ENCODE measurements at regions not wholly inside any gene's neighbourhood (a gene's known extent, or its start where the extent isn't known, plus 50 kb on each side); places are given as distances from the start of the nearest gene placed in this dataset.

GRCh38 chr18:38602341-38602740 lies 1036.7 kb upstream of the CELF4 start:
- no peak for DNase-seq
- H3K9ac ChIP-seq (ENCODE audit: low read length), result no peak overlapping the region
- H3K9me2 ChIP-seq (replicated peaks; ENCODE audit: insufficient read depth, low read length), result no peaks in the 10 kb centered on the region
- H3K4me3 ChIP-seq (ENCODE audit: low read length), result no peak overlapping the region
- peaks cover 21% of the 10 kb centered on the region for H3K9me3 ChIP-seq (ENCODE audit: low read length)
- no peaks in the 10 kb centered on the region for H3K36me3 ChIP-seq (ENCODE audit: insufficient read depth, low read length)
- H3K27ac ChIP-seq (ENCODE audit: low read length), result no peak overlapping the region
- no peak overlapping the region for H3K4me2 ChIP-seq (ENCODE audit: low read depth, low read length, poor library complexity, severe bottlenecking)
- no peaks in the 10 kb centered on the region for H3K79me2 ChIP-seq (ENCODE audit: low read length)
- no peaks in the 10 kb centered on the region for H3K27me3 ChIP-seq (ENCODE audit: low read length)
- no peaks in the 10 kb centered on the region for H3K4me1 ChIP-seq (ENCODE audit: low read length)
- no peak overlapping the region for H2AFZ ChIP-seq (ENCODE audit: low read length)
- no peaks in the 10 kb centered on the region for H4K20me1 ChIP-seq (ENCODE audit: insufficient read depth, low read depth, low read length)

- no peaks in the 10 kb centered on the region for H4K20me1 ChIP-seq (ENCODE audit: insufficient read depth, low read depth, low read length)
- no peak overlapping the region for H3K27ac ChIP-seq (ENCODE audit: low read length)
- H3K9ac ChIP-seq (ENCODE audit: low read length), result no peak overlapping the region
- no peaks in the 10 kb centered on the region for H3K36me3 ChIP-seq (ENCODE audit: insufficient read depth, low read length)
- DNase-seq, result no peak
- peaks cover 33% of the 10 kb centered on the region for H3K9me3 ChIP-seq (ENCODE audit: low read length)
- no peak overlapping the region for H3K4me3 ChIP-seq (ENCODE audit: low read length)
- no peaks in the 10 kb centered on the region for H3K4me1 ChIP-seq (ENCODE audit: low read length)
- no peak overlapping the region for H3K4me2 ChIP-seq (ENCODE audit: low read depth, low read length, poor library complexity, severe bottlenecking)
- no peaks in the 10 kb centered on the region for H3K27me3 ChIP-seq (ENCODE audit: low read length)
- H3K9me2 ChIP-seq (replicated peaks; ENCODE audit: insufficient read depth, low read length), result no peaks in the 10 kb centered on the region
- H3K79me2 ChIP-seq (ENCODE audit: low read length), result no peaks in the 10 kb centered on the region
- H2AFZ ChIP-seq (ENCODE audit: low read length), result 0 out of 2 replicates have a peak overlapping the region, but pooled peaks have one; percentile 8
These were observed 1022.0 kb upstream of the CELF4 start for GRCh38 chr18:38587571-38587970.

GRCh38 chr18:38586327-38586726 lies 1020.7 kb upstream of the CELF4 start:
- Histone ChIP-seq H3K27ac (ENCODE audit: low read length) (no peak overlapping the region), H3K4me3 (ENCODE audit: low read length) (no peak overlapping the region), H3K27me3 (ENCODE audit: low read length) (no peaks in the 10 kb centered on the region), H3K36me3 (ENCODE audit: insufficient read depth, low read length) (no peaks in the 10 kb centered on the region), H4K20me1 (ENCODE audit: insufficient read depth, low read depth, low read length) (no peaks in the 10 kb centered on the region), H3K4me2 (ENCODE audit: low read depth, low read length, poor library complexity, severe bottlenecking) (no peak overlapping the region), H3K9me2 (replicated peaks; ENCODE audit: insufficient read depth, low read length) (no peaks in the 10 kb centered on the region), H3K9ac (ENCODE audit: low read length) (no peak overlapping the region), H2AFZ (ENCODE audit: low read length) (no peak overlapping the region), H3K9me3 (ENCODE audit: low read length) (peaks cover 38% of the 10 kb centered on the region), H3K79me2 (ENCODE audit: low read length) (no peaks in the 10 kb centered on the region), H3K4me1 (ENCODE audit: low read length) (no peaks in the 10 kb centered on the region)
- no peak for DNase-seq

GRCh38 chr18:38579764-38580163 lies 1014.2 kb upstream of the CELF4 start:
- H3K9ac ChIP-seq (ENCODE audit: low read length), result no peak overlapping the region
- H3K9me2 ChIP-seq (replicated peaks; ENCODE audit: insufficient read depth, low read length), result no peaks in the 10 kb centered on the region
- no peaks in the 10 kb centered on the region for H4K20me1 ChIP-seq (ENCODE audit: insufficient read depth, low read depth, low read length)
- H2AFZ ChIP-seq (ENCODE audit: low read length), result no peak overlapping the region
- H3K4me3 ChIP-seq (ENCODE audit: low read length), result no peak overlapping the region
- H3K79me2 ChIP-seq (ENCODE audit: low read length), result no peaks in the 10 kb centered on the region
- H3K4me2 ChIP-seq (ENCODE audit: low read depth, low read length, poor library complexity, severe bottlenecking), result no peak overlapping the region
- DNase-seq, result no peak
- H3K27ac ChIP-seq (ENCODE audit: low read length), result no peak overlapping the region
- no peaks in the 10 kb centered on the region for H3K4me1 ChIP-seq (ENCODE audit: low read length)
- H3K36me3 ChIP-seq (ENCODE audit: insufficient read depth, low read length), result no peaks in the 10 kb centered on the region
- H3K27me3 ChIP-seq (ENCODE audit: low read length), result no peaks in the 10 kb centered on the region
- H3K9me3 ChIP-seq (ENCODE audit: low read length), result peaks cover 32% of the 10 kb centered on the region

GRCh38 chr18:38576916-38577315 lies 1011.3 kb upstream of the CELF4 start:
- no peaks in the 10 kb centered on the region for H3K36me3 ChIP-seq (ENCODE audit: insufficient read depth, low read length)
- no peak overlapping the region for H3K9ac ChIP-seq (ENCODE audit: low read length)
- no peak overlapping the region for H3K27ac ChIP-seq (ENCODE audit: low read length)
- H3K4me3 ChIP-seq (ENCODE audit: low read length), result no peak overlapping the region
- H4K20me1 ChIP-seq (ENCODE audit: insufficient read depth, low read depth, low read length), result no peaks in the 10 kb centered on the region
- peaks cover 26% of the 10 kb centered on the region for H3K9me3 ChIP-seq (ENCODE audit: low read length)
- H3K4me2 ChIP-seq (ENCODE audit: low read depth, low read length, poor library complexity, severe bottlenecking), result no peak overlapping the region
- no peak for DNase-seq
- H3K79me2 ChIP-seq (ENCODE audit: low read length), result no peaks in the 10 kb centered on the region
- H2AFZ ChIP-seq (ENCODE audit: low read length), result no peak overlapping the region
- H3K4me1 ChIP-seq (ENCODE audit: low read length), result no peaks in the 10 kb centered on the region
- H3K9me2 ChIP-seq (replicated peaks; ENCODE audit: insufficient read depth, low read length), result no peaks in the 10 kb centered on the region
- H3K27me3 ChIP-seq (ENCODE audit: low read length), result no peaks in the 10 kb centered on the region

GRCh38 chr18:38576349-38576748 lies 1010.8 kb upstream of the CELF4 start:
- no peak overlapping the region for H3K27ac ChIP-seq (ENCODE audit: low read length)
- DNase-seq, result no peak
- no peaks in the 10 kb centered on the region for H3K36me3 ChIP-seq (ENCODE audit: insufficient read depth, low read length)
- no peak overlapping the region for H3K4me3 ChIP-seq (ENCODE audit: low read length)
- H3K27me3 ChIP-seq (ENCODE audit: low read length), result no peaks in the 10 kb centered on the region
- no peaks in the 10 kb centered on the region for H3K9me2 ChIP-seq (replicated peaks; ENCODE audit: insufficient read depth, low read length)
- H4K20me1 ChIP-seq (ENCODE audit: insufficient read depth, low read depth, low read length), result no peaks in the 10 kb centered on the region
- H3K9me3 ChIP-seq (ENCODE audit: low read length), result peaks cover 23% of the 10 kb centered on the region
- H3K9ac ChIP-seq (ENCODE audit: low read length), result no peak overlapping the region
- no peaks in the 10 kb centered on the region for H3K4me1 ChIP-seq (ENCODE audit: low read length)
- no peak overlapping the region for H3K4me2 ChIP-seq (ENCODE audit: low read depth, low read length, poor library complexity, severe bottlenecking)
- no peaks in the 10 kb centered on the region for H3K79me2 ChIP-seq (ENCODE audit: low read length)
- no peak overlapping the region for H2AFZ ChIP-seq (ENCODE audit: low read length)

GRCh38 chr18:38575648-38576047 lies 1010.0 kb upstream of the CELF4 start:
- H2AFZ ChIP-seq (ENCODE audit: low read length), result no peak overlapping the region
- H3K27ac ChIP-seq (ENCODE audit: low read length), result no peak overlapping the region
- H3K4me1 ChIP-seq (ENCODE audit: low read length), result no peaks in the 10 kb centered on the region
- H3K4me2 ChIP-seq (ENCODE audit: low read depth, low read length, poor library complexity, severe bottlenecking), result no peak overlapping the region
- no peaks in the 10 kb centered on the region for H3K79me2 ChIP-seq (ENCODE audit: low read length)
- no peaks in the 10 kb centered on the region for H4K20me1 ChIP-seq (ENCODE audit: insufficient read depth, low read depth, low read length)
- no peaks in the 10 kb centered on the region for H3K36me3 ChIP-seq (ENCODE audit: insufficient read depth, low read length)
- no peaks in the 10 kb centered on the region for H3K27me3 ChIP-seq (ENCODE audit: low read length)
- no peak overlapping the region for H3K9ac ChIP-seq (ENCODE audit: low read length)
- H3K4me3 ChIP-seq (ENCODE audit: low read length), result no peak overlapping the region
- peaks cover 23% of the 10 kb centered on the region for H3K9me3 ChIP-seq (ENCODE audit: low read length)
- no peaks in the 10 kb centered on the region for H3K9me2 ChIP-seq (replicated peaks; ENCODE audit: insufficient read depth, low read length)
- no peak for DNase-seq

- H3K9me2 ChIP-seq (replicated peaks; ENCODE audit: insufficient read depth, low read length), result no peaks in the 10 kb centered on the region
- H3K9me3 ChIP-seq (ENCODE audit: low read length), result peaks cover 23% of the 10 kb centered on the region
- no peak overlapping the region for H2AFZ ChIP-seq (ENCODE audit: low read length)
- H3K4me1 ChIP-seq (ENCODE audit: low read length), result no peaks in the 10 kb centered on the region
- no peak overlapping the region for H3K27ac ChIP-seq (ENCODE audit: low read length)
- H3K36me3 ChIP-seq (ENCODE audit: insufficient read depth, low read length), result no peaks in the 10 kb centered on the region
- H4K20me1 ChIP-seq (ENCODE audit: insufficient read depth, low read depth, low read length), result no peaks in the 10 kb centered on the region
- H3K9ac ChIP-seq (ENCODE audit: low read length), result no peak overlapping the region
- H3K4me3 ChIP-seq (ENCODE audit: low read length), result no peak overlapping the region
- no peaks in the 10 kb centered on the region for H3K79me2 ChIP-seq (ENCODE audit: low read length)
- DNase-seq, result no peak
- no peak overlapping the region for H3K4me2 ChIP-seq (ENCODE audit: low read depth, low read length, poor library complexity, severe bottlenecking)
- no peaks in the 10 kb centered on the region for H3K27me3 ChIP-seq (ENCODE audit: low read length)
These were observed 1009.4 kb upstream of the CELF4 start for GRCh38 chr18:38575023-38575422.

- Histone ChIP-seq H3K27ac (ENCODE audit: low read length) (no peak overlapping the region), H3K9ac (ENCODE audit: low read length) (no peak overlapping the region), H4K20me1 (ENCODE audit: insufficient read depth, low read depth, low read length) (no peaks in the 10 kb centered on the region), H3K4me3 (ENCODE audit: low read length) (no peak overlapping the region), H3K9me3 (ENCODE audit: low read length) (peaks cover 20% of the 10 kb centered on the region), H3K27me3 (ENCODE audit: low read length) (no peaks in the 10 kb centered on the region), H3K4me1 (ENCODE audit: low read length) (no peaks in the 10 kb centered on the region), H3K79me2 (ENCODE audit: low read length) (no peaks in the 10 kb centered on the region), H3K9me2 (replicated peaks; ENCODE audit: insufficient read depth, low read length) (no peaks in the 10 kb centered on the region), H3K36me3 (ENCODE audit: insufficient read depth, low read length) (no peaks in the 10 kb centered on the region), H3K4me2 (ENCODE audit: low read depth, low read length, poor library complexity, severe bottlenecking) (no peak overlapping the region), H2AFZ (ENCODE audit: low read length) (no peak overlapping the region)
- no peak for DNase-seq
These were observed 1007.0 kb upstream of the CELF4 start for GRCh38 chr18:38572554-38573111.

Measured in Karpas-422 (cell line).